HUES6 (cell line): ENCODE measurements at regions not wholly inside any gene's neighbourhood (a gene's known extent, or its start where the extent isn't known, plus 50 kb on each side); places are given as distances from the start of the nearest gene placed in this dataset.
"Not testable (repeated sequence)": the region's sequence is repeated elsewhere in the genome, so short reads cannot be mapped to it uniquely, and the experiment has no call there.

Source experiments
- H3K27ac ChIP-seq: 2 replicates; pipeline ENCODE4 v1.7.0; 2013; ENCODE audit warnings: low read depth, mild to moderate bottlenecking, low read length, inconsistent platforms
- H3K27me3 ChIP-seq: 2 replicates; pipeline ENCODE4 v1.6.1; 2013; ENCODE audit warnings: low read length; ENCODE audit not compliant: control insufficient read depth, insufficient read depth
- H3K36me3 ChIP-seq: 2 replicates; pipeline ENCODE4 v1.6.1; 2013; ENCODE audit warnings: low read length; ENCODE audit not compliant: control insufficient read depth, insufficient read depth
- H3K4me1 ChIP-seq: 2 replicates; pipeline ENCODE4 v1.6.1; 2013; ENCODE audit warnings: low read length; ENCODE audit not compliant: control insufficient read depth, insufficient read depth
- H3K4me3 ChIP-seq: 2 replicates; pipeline ENCODE4 v1.5.1; 2013; ENCODE audit warnings: low read depth, low read length
- H3K9ac ChIP-seq: one replicate; pipeline ENCODE4 v1.6.1; 2013; ENCODE audit warnings: mild to moderate bottlenecking, low read length
- H3K9me3 ChIP-seq: 2 replicates; pipeline ENCODE4 v1.6.1; 2013; ENCODE audit warnings: low read depth, low read length; ENCODE audit not compliant: control insufficient read depth, insufficient read depth

GRCh38 chr10:30549134-30549687, 80.3 kb downstream of the LYZL2 start:
- not testable (repeated sequence) for H3K4me3 ChIP-seq, H3K9ac ChIP-seq, H3K9me3 ChIP-seq, H3K27ac ChIP-seq, H3K27me3 ChIP-seq, H3K36me3 ChIP-seq
- peaks cover 15% of the 10 kb centered on the region for H3K4me1 ChIP-seq

- peaks cover 6% of the 10 kb centered on the region; the same call in 1 of the 2 replicates for H3K4me1 ChIP-seq
- no peak overlapping the region for H3K9ac ChIP-seq
- H3K27me3 ChIP-seq, result no peaks in the 10 kb centered on the region
- no peaks in the 10 kb centered on the region for H3K36me3 ChIP-seq
- no peak overlapping the region for H3K27ac ChIP-seq
- H3K9me3 ChIP-seq, result no peaks in the 10 kb centered on the region
- H3K4me3 ChIP-seq, result no peak overlapping the region
Observed at GRCh38 chr10:30546511-30546910, 83.0 kb downstream of the LYZL2 start.

GRCh38 chr10:30542895-30543288, 86.7 kb downstream of the LYZL2 start:
- H3K4me1 ChIP-seq, result peaks cover 14% of the 10 kb centered on the region
- no peaks in the 10 kb centered on the region for H3K27me3 ChIP-seq
- no peaks in the 10 kb centered on the region for H3K36me3 ChIP-seq
- H3K9me3 ChIP-seq, result no peaks in the 10 kb centered on the region; the same call in none of the 2 replicates
- no peak overlapping the region for H3K27ac ChIP-seq
- H3K9ac ChIP-seq, result no peak overlapping the region
- no peak overlapping the region for H3K4me3 ChIP-seq

- Histone ChIP-seq H3K4me1 (peaks cover 16% of the 10 kb centered on the region), H3K27me3 (no peaks in the 10 kb centered on the region), H3K9ac (no peak overlapping the region), H3K9me3 (no peaks in the 10 kb centered on the region; the same call in none of the 2 replicates), H3K27ac (no peak overlapping the region), H3K36me3 (no peaks in the 10 kb centered on the region), H3K4me3 (no peak overlapping the region)
Observed at GRCh38 chr10:30542001-30542894, 87.3 kb downstream of the LYZL2 start.

GRCh38 chr10:30540276-30540675, 89.3 kb downstream of the LYZL2 start:
- H3K4me3 ChIP-seq, result no peak overlapping the region
- H3K9me3 ChIP-seq, result no peaks in the 10 kb centered on the region; the same call in none of the 2 replicates
- no peak overlapping the region for H3K27ac ChIP-seq
- no peak overlapping the region for H3K9ac ChIP-seq
- H3K27me3 ChIP-seq, result no peaks in the 10 kb centered on the region
- no peaks in the 10 kb centered on the region for H3K36me3 ChIP-seq
- peaks cover 16% of the 10 kb centered on the region for H3K4me1 ChIP-seq

GRCh38 chr10:30538086-30538485, 91.5 kb downstream of the LYZL2 start:
- Histone ChIP-seq H3K4me1 (peaks cover 20% of the 10 kb centered on the region), H3K27me3 (no peaks in the 10 kb centered on the region), H3K9me3 (no peaks in the 10 kb centered on the region; the same call in none of the 2 replicates), H3K36me3 (no peaks in the 10 kb centered on the region), H3K27ac (no peak overlapping the region; the same call in 1 of the 2 replicates), H3K9ac (no peak overlapping the region), H3K4me3 (no peak overlapping the region)

GRCh38 chr10:30537586-30537985, 92.0 kb downstream of the LYZL2 start:
- Histone ChIP-seq H3K4me3 (no peak overlapping the region), H3K9me3 (no peaks in the 10 kb centered on the region; the same call in none of the 2 replicates), H3K9ac (no peak overlapping the region), H3K4me1 (peaks cover 19% of the 10 kb centered on the region), H3K36me3 (no peaks in the 10 kb centered on the region), H3K27me3 (no peaks in the 10 kb centered on the region), H3K27ac (no peak overlapping the region)

GRCh38 chr10:30537158-30537557, 92.4 kb downstream of the LYZL2 start:
- H3K9ac ChIP-seq, H3K27me3 ChIP-seq, H3K4me3 ChIP-seq, H3K36me3 ChIP-seq, H3K27ac ChIP-seq, H3K9me3 ChIP-seq: not testable (repeated sequence)
- peaks cover 16% of the 10 kb centered on the region for H3K4me1 ChIP-seq

- no peaks in the 10 kb centered on the region; the same call in none of the 2 replicates for H3K9me3 ChIP-seq
- H3K4me3 ChIP-seq, result no peak overlapping the region
- no peak overlapping the region for H3K27ac ChIP-seq
- H3K36me3 ChIP-seq, result no peaks in the 10 kb centered on the region
- H3K27me3 ChIP-seq, result no peaks in the 10 kb centered on the region
- no peak overlapping the region for H3K9ac ChIP-seq
- peaks cover 16% of the 10 kb centered on the region for H3K4me1 ChIP-seq
Observed at GRCh38 chr10:30536578-30536977, 93.0 kb downstream of the LYZL2 start.

- Histone ChIP-seq H3K27ac (no peak overlapping the region), H3K27me3 (no peaks in the 10 kb centered on the region), H3K4me1 (peaks cover 16% of the 10 kb centered on the region), H3K36me3 (no peaks in the 10 kb centered on the region), H3K9me3 (no peaks in the 10 kb centered on the region; the same call in none of the 2 replicates), H3K9ac (no peak overlapping the region), H3K4me3 (no peak overlapping the region)
Observed at GRCh38 chr10:30535677-30536076, 93.9 kb downstream of the LYZL2 start.

GRCh38 chr10:30534465-30535144, 94.9 kb downstream of the LYZL2 start:
- no peaks in the 10 kb centered on the region for H3K27me3 ChIP-seq
- H3K4me3 ChIP-seq, result no peak overlapping the region
- H3K36me3 ChIP-seq, result no peaks in the 10 kb centered on the region
- no peak overlapping the region for H3K9ac ChIP-seq
- H3K9me3 ChIP-seq, result no peaks in the 10 kb centered on the region
- peaks cover 16% of the 10 kb centered on the region for H3K4me1 ChIP-seq
- no peak overlapping the region for H3K27ac ChIP-seq
